Fibroblast of lung (primary cell): ENCODE measurements at regions not wholly inside any gene's neighbourhood (a gene's known extent, or its start where the extent isn't known, plus 50 kb on each side); places are given as distances from the start of the nearest gene placed in this dataset.

Experiments
- EZH2 ChIP-seq: IDR thresholded peaks from 2 replicates; pipeline ENCODE4 v1.5.1; 2012; ENCODE audit warnings: low read length, control low read depth, mild to moderate bottlenecking; ENCODE audit errors: missing control alignments
- TF ChIP-seq, protein P1 (sequence below), 2 donors: IDR thresholded peaks in 1 of 2; conservative IDR thresholded peaks in 1 of 2; 1 replicate in 1 of 2; 2 replicates in 1 of 2; pipeline ENCODE4 v1.5.1; 2011 to 2012; ENCODE audit warnings: low read length in 2 of 2, control low read depth in 1 of 2, inconsistent platforms in 1 of 2, low read depth in 1 of 2, mild to moderate bottlenecking in 1 of 2

DNA sequence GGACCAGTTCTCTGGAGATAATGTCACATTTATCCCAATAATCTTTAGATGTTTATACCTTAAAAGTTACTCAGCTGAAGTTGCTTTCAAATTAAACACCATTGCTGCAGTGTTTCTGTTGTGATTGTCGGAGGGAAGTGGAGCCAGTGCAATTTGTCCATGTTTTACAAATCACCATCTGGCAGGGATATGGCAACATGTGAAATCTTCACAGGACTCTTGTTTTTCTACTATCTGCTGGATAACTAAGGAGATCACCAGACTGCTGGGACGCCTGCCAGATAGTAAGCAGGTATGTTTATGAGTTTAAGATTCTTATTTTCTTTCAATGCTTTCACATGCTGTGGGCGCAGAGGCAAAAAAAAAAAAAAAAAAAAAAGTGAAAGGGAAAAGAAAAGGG lies 100.3 kb upstream of the SOX5 start:
- TF ChIP-seq, protein P1, sequence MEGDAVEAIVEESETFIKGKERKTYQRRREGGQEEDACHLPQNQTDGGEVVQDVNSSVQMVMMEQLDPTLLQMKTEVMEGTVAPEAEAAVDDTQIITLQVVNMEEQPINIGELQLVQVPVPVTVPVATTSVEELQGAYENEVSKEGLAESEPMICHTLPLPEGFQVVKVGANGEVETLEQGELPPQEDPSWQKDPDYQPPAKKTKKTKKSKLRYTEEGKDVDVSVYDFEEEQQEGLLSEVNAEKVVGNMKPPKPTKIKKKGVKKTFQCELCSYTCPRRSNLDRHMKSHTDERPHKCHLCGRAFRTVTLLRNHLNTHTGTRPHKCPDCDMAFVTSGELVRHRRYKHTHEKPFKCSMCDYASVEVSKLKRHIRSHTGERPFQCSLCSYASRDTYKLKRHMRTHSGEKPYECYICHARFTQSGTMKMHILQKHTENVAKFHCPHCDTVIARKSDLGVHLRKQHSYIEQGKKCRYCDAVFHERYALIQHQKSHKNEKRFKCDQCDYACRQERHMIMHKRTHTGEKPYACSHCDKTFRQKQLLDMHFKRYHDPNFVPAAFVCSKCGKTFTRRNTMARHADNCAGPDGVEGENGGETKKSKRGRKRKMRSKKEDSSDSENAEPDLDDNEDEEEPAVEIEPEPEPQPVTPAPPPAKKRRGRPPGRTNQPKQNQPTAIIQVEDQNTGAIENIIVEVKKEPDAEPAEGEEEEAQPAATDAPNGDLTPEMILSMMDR (conservative IDR thresholded peaks at IDR 0.05 in 1 of 2, IDR thresholded peaks at IDR 0.05 in 1 of 2; ENCODE audit: low read depth in 1 of 2, low read length in 2 of 2): no peak
- no peak for TF ChIP-seq EZH2
